ENCODE measurements at regions not wholly inside any gene's neighbourhood (a gene's known extent, or its start where the extent isn't known, plus 50 kb on each side); places are given as distances from the start of the nearest gene placed in this dataset.

DNA sequence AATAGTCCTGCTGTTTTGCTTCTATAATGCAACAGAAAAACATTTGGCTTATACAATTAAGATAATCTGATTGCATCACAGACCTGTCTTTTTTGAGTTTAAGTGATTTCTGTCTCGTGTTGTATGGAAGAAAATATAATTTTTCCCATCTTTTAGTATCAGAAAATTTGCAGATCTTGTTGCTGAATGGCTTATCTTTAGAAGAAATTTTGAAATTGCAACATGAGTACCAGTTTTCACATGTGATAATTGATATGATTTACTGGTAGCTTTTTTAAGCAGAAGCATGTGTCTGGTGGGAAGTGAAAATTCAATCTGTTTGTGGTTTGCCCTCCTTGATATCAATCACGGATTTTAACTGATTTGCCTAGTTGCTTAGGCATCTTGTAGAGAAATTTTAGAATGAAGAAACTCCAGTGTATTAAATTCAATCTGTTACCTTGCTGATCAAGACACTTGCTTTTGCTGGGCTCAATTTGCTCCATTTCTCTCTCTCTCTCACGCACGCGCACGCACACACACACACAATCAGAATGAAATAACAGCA lies 89.8 kb upstream of the MYCBP2 start:
- no peak for DNase-seq (ENCODE audit: low spot score)
- TF ChIP-seq, protein P1, sequence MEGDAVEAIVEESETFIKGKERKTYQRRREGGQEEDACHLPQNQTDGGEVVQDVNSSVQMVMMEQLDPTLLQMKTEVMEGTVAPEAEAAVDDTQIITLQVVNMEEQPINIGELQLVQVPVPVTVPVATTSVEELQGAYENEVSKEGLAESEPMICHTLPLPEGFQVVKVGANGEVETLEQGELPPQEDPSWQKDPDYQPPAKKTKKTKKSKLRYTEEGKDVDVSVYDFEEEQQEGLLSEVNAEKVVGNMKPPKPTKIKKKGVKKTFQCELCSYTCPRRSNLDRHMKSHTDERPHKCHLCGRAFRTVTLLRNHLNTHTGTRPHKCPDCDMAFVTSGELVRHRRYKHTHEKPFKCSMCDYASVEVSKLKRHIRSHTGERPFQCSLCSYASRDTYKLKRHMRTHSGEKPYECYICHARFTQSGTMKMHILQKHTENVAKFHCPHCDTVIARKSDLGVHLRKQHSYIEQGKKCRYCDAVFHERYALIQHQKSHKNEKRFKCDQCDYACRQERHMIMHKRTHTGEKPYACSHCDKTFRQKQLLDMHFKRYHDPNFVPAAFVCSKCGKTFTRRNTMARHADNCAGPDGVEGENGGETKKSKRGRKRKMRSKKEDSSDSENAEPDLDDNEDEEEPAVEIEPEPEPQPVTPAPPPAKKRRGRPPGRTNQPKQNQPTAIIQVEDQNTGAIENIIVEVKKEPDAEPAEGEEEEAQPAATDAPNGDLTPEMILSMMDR (IDR thresholded peaks at IDR 0.05; ENCODE audit: borderline replicate concordance, control extremely low read depth, extremely low read depth, insufficient read depth, missing control alignments) = no peak
- in situ Hi-C loops (cut with MboI; ENCODE audit: low sequenced_read_pairs, unreplicated experiment) = no loop called here

DNA sequence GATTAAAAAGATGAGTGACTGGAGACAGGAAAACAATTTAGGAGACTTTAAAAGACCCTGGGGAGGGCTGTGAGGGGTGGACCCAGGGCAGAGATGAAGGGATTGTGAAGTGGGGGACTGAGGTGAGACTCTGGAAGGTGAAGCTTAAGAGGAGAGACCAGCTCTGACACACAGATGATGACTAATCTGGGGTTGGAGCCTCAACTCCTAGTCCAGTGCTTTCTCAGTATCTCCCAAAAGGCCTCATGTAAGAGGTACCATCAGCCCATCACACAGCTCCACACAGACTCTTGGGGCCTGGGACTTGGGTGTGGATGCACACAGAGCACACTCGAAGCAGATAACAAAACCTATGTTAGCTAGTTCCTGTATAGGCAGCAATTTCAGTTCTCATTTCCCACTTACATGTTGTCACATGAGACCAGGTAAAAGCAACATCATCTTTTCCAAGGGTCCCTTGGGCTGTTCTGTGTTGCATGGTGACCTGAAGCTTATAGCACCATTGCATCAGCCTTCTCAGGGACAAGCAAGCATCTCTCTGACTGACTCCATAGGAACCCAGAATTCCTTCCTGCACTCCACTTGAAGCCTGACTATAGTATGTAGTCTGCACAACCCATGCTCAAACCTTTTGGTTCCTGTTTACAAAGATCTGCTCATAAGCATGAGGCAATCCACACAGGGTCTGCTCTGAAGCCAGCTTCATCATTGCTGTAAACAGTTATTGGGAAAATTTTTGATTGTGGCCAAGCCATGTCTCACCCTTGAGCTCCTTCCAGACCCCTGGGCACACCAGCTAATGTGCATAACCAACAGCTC lies 88.6 kb upstream of the MYCBP2 start:
- in situ Hi-C loops (cut with MboI; ENCODE audit: low sequenced_read_pairs, unreplicated experiment) = no loop called here
- TF ChIP-seq, protein P1 (IDR thresholded peaks at IDR 0.05; ENCODE audit: borderline replicate concordance, control extremely low read depth, extremely low read depth, insufficient read depth, missing control alignments) = no peak
- no peak for DNase-seq (ENCODE audit: low spot score)

DNA sequence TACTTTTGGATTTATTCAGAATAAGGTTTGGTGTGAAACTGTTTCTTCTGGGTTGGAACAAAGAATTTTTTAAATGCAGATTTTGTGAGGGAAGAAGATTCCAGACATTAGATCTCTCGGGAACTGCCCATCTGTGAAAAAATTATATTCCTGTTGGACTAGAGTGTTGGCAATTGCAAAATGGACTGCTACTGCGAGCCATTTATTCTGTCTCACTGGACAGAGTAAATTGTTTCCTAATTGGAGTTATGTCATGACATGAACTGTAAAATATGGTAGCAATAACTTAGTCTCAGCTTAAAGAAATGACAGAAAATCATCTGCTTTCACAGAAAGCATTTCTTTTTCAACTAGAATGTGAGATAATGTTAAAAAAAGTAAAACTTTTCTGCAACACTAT lies 86.0 kb upstream of the MYCBP2 start:
- TF ChIP-seq, protein P1 (IDR thresholded peaks at IDR 0.05; ENCODE audit: borderline replicate concordance, control extremely low read depth, extremely low read depth, insufficient read depth, missing control alignments) = no peak
- in situ Hi-C loops (cut with MboI; ENCODE audit: low sequenced_read_pairs, unreplicated experiment) = no loop called here
- DNase-seq (ENCODE audit: low spot score) = no peak

DNA sequence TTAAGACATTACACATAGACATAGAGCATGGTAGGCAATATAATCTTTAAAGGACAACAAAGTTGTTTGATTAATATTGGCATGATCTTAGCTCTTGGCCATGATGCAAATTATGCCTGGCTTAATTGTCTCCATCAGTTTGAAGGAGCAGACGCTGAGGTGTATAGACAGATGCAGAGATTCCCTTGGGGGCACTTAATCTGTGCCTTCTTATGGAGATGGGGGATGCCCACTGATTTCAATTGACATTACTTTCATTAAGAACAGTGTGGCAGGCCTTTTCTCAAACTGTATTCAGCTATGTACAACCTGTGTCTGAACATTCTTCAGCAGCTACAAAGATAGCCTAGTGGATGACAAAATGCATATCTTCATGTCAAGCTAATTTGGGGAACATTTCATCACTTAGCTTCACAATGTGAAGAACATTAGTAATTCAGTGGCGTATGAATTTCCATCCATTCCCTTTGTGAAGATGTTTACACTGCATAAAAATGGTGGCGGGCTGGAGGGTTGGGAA lies 85.3 kb upstream of the MYCBP2 start:
- TF ChIP-seq, protein P1 (IDR thresholded peaks at IDR 0.05; ENCODE audit: borderline replicate concordance, control extremely low read depth, extremely low read depth, insufficient read depth, missing control alignments) = no peak
- no peak for DNase-seq (ENCODE audit: low spot score)
- in situ Hi-C loops (cut with MboI; ENCODE audit: low sequenced_read_pairs, unreplicated experiment) = no loop called here

DNA sequence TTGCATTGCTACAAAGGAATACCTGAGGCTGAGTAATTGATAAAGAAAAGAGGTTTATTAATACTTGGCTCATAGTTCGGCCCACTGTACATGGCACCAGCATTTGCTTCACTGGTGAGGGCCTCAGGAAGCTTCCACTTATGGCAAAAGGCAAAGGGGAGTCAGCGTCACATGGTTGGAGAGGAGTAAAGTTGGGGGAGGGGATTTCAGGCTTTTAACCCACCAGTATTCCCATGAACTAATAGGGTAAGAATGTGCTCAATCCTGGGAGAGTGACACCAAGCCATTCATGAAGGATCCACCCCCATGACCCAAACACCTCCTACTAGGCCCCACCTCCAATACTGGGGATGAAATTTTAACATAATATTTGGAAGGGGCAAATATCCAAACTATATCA lies 82.5 kb upstream of the MYCBP2 start:
- in situ Hi-C loops (cut with MboI; ENCODE audit: low sequenced_read_pairs, unreplicated experiment) = no loop called here
- no peak for DNase-seq (ENCODE audit: low spot score)
- TF ChIP-seq, protein P1 (IDR thresholded peaks at IDR 0.05; ENCODE audit: borderline replicate concordance, control extremely low read depth, extremely low read depth, insufficient read depth, missing control alignments) = no peak

DNA sequence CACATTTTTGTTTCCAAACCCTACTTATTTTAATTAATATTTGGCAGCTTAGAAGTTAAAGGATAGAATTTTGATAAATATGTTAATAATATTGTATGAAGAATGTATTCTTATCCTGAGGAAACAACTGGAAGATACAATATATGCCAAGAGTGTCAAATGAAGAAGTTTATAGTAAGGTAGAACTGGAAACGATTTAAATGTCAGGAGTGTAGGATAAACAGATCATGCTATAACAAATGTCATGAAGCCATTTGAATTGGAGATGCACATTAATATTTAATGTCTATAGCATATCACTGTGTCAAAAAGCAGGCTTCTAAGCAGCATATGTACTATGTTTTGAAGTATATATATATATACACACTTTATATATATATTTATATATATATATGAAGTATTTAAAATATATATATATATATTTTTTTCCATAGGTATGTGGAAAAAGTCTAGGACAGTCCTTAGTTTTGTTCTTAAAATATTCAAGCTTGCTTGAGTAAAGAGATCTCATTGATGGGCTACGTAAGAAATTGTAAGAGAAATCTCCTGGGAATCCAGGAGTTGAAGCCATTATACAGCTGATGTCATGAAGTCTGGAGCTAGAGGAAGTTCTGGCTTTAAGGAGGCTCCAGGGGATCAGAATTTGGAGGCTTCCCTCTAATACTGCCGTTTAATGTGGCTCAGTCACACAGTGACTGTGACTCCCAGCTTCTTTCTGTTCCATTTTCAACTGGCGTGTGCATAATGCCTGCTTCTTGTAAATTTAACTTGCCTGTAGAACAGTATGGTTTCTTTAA lies 79.9 kb upstream of the MYCBP2 start:
- in situ Hi-C loops (cut with MboI; ENCODE audit: low sequenced_read_pairs, unreplicated experiment) = no loop called here
- TF ChIP-seq, protein P1 (IDR thresholded peaks at IDR 0.05; ENCODE audit: borderline replicate concordance, control extremely low read depth, extremely low read depth, insufficient read depth, missing control alignments) = no peak
- DNase-seq (ENCODE audit: low spot score) = no peak
